Adrenal gland (tissue), 9 donors: ENCODE measurements at regions not wholly inside any gene's neighbourhood (a gene's known extent, or its start where the extent isn't known, plus 50 kb on each side); places are given as distances from the start of the nearest gene placed in this dataset.

Source experiments
- DNase-seq, 7 donors: peaks; one replicate each; pipeline ENCODE4 v3.0.0-alpha.2; 2019 to 2020
- H3K27ac ChIP-seq, 5 donors: fragments of 200-600 bp; sonication (generic) in 4 of 5; 1 replicate in 3 of 5; 2 replicates in 2 of 5; pipeline versions ENCODE4 v1.5.1 to v1.8.0; 2016 to 2020; ENCODE audit warnings: mild to moderate bottlenecking in 1 of 5
- H3K27me3 ChIP-seq: fragments of 200-600 bp; 2 replicates; pipeline ENCODE4 v1.8.0; 2021
- H3K36me3 ChIP-seq, 2 donors: fragments of 200-600 bp; replicated peaks in 1 of 2; 1 replicate in 1 of 2; 2 replicates in 1 of 2; pipeline versions ENCODE4 v1.5.1 to v1.8.0; 2018 to 2022
- H3K4me1 ChIP-seq, 2 donors: fragments of 200-600 bp; replicated peaks in 1 of 2; 1 replicate in 1 of 2; 2 replicates in 1 of 2; pipeline versions ENCODE4 v1.5.1 to v1.8.0; 2018 to 2021
- H3K4me3 ChIP-seq, 4 donors: fragments of 200-600 bp; sonication (generic) in 3 of 4; one replicate each; pipeline ENCODE4 v1.5.1; 2016 to 2018
- H3K9me3 ChIP-seq, 3 donors: fragments of 200-600 bp; sonication (generic) in 1 of 3; replicated peaks in 1 of 3; 1 replicate in 2 of 3; 2 replicates in 1 of 3; pipeline versions ENCODE4 v1.5.1 to v1.8.0; 2016 to 2021
- CTCF ChIP-seq, 6 experiments: fragments of 450-650 bp in 4 of 6; fragments of 200-600 bp in 2 of 6; sonication (generic) in 1 of 6; IDR thresholded peaks; 1 replicate in 5 of 6; 2 replicates in 1 of 6; pipeline versions ENCODE4 v1.5.1 to v1.8.0; 2016 to 2021; ENCODE audit warnings: antibody characterized with exemption in 6 of 6, mild to moderate bottlenecking in 2 of 6, moderate library complexity in 1 of 6
- POLR2A ChIP-seq, 2 donors: fragments of 450-650 bp; IDR thresholded peaks; one replicate each; pipeline ENCODE4 v1.6.1; 2017; ENCODE audit warnings: antibody characterized with exemption in 2 of 2, mild to moderate bottlenecking in 2 of 2, moderate library complexity in 1 of 2
- WGBS, 4 donors: extraction: QIAGEN DNeasy Blood & Tissue Kit in 2 of 4; methylation state at CpG; one replicate each; pipeline versions ENCODE4 v1.1.5 to v1.1.7; 2013 to 2017; 5-methylcytosine and 5-hydroxymethylcytosine counted together
- intact Hi-C, 2 donors: fragments of 100-400 bp; cut with DNase I; formaldehyde crosslinking; loops; one replicate each; pipeline versions ENCODE4 v1.14.1 to v1.15.0; 2022 to 2023
- donor health status: healthy with polysubstance abuse.
- donor health status: Bipolar disorder and iron deficiency.
- donor health status: DM: yes; HTN: yes; CAD: no.
- donor health status: DM: no; HTN: no; CAD: no.
- donor health status: DM: no; HTN: no; CAD: no.

- Histone ChIP-seq H3K27me3 (no peaks in the 10 kb centered on the region), H3K4me1 (peaks cover 19 to 24% of the 10 kb centered on the region in 2 donors), H3K4me3 (no peak overlapping the region), H3K36me3 (no peaks in the 10 kb centered on the region), H3K9me3 (no peaks in the 10 kb centered on the region), H3K27ac (peak overlapping the region in 1 of 5 donors; percentile 18)
- TF ChIP-seq CTCF (IDR thresholded peaks at IDR 0.05) (no peak), POLR2A (IDR thresholded peaks at IDR 0.05) (no peak)
- intact Hi-C loops = no loop called here
- no peak for DNase-seq
Measured at GRCh38 chr12:88746386-88746785, 166.1 kb upstream of the KITLG start.

- no peak overlapping the region for H3K4me3 ChIP-seq
Measured at GRCh38 chr12:88743946-88744685, 163.8 kb upstream of the KITLG start.

GRCh38 chr12:88737838-88738472 is 157.7 kb upstream of the KITLG start:
- TF ChIP-seq POLR2A (IDR thresholded peaks at IDR 0.05) (no peak), CTCF (IDR thresholded peaks at IDR 0.05) (no peak)
- H3K27me3 ChIP-seq = no peaks in the 10 kb centered on the region
- H3K9me3 ChIP-seq = no peaks in the 10 kb centered on the region
- no peak overlapping the region for H3K27ac ChIP-seq
- WGBS, 4 donors = 90 to 92% (median 91%) methylated on average over 8 of the region's 8 CpGs
- DNase-seq = no peak
- intact Hi-C loops = no loop called here
- no peak overlapping the region for H3K4me3 ChIP-seq
- H3K4me1 ChIP-seq = no peaks in the 10 kb centered on the region
- no peaks in the 10 kb centered on the region for H3K36me3 ChIP-seq

More at GRCh38 chr12:88743946-88744685, 163.8 kb upstream of the KITLG start:
- TF ChIP-seq POLR2A (IDR thresholded peaks at IDR 0.05) = no peak
- no peak for TF ChIP-seq CTCF (IDR thresholded peaks at IDR 0.05)
- Histone ChIP-seq H3K27ac (no peak overlapping the region), H3K9me3 (no peaks in the 10 kb centered on the region), H3K4me1 (peaks cover 19 to 24% of the 10 kb centered on the region in 2 donors), H3K36me3 (no peaks in the 10 kb centered on the region), H3K27me3 (no peaks in the 10 kb centered on the region)
- 81 to 83% (median 82%) methylated on average over 12 of the region's 12 CpGs for WGBS, 4 donors
- DNase-seq = no peak
- intact Hi-C loops = no loop called here

- WGBS, 4 donors = 94 to 100% (median 98%) methylated on average over 1 of the region's 1 CpG
- TF ChIP-seq POLR2A (IDR thresholded peaks at IDR 0.05) (no peak), CTCF (IDR thresholded peaks at IDR 0.05) (no peak)
- no peaks in the 10 kb centered on the region for H3K27me3 ChIP-seq
- intact Hi-C loops = no loop called here
- H3K4me3 ChIP-seq = no peak overlapping the region
- no peaks in the 10 kb centered on the region for H3K9me3 ChIP-seq
- no peak for DNase-seq
- no peaks in the 10 kb centered on the region for H3K4me1 ChIP-seq
- H3K36me3 ChIP-seq = no peaks in the 10 kb centered on the region
- no peak overlapping the region for H3K27ac ChIP-seq
Measured at GRCh38 chr12:88736031-88736430, 155.8 kb upstream of the KITLG start.
